A673 (cell line): ENCODE measurements at regions not wholly inside any gene's neighbourhood (a gene's known extent, or its start where the extent isn't known, plus 50 kb on each side); places are given as distances from the start of the nearest gene placed in this dataset.

Experiments used
- CTCF ChIP-seq: fragments of 300-800, 200-600 bp; sonication (generic); conservative IDR thresholded peaks from 2 replicates; pipeline ENCODE4 v1.5.1; 2017; ENCODE audit warnings: low read depth, mild to moderate bottlenecking, antibody characterized with exemption, low read length, moderate library complexity, mixed read lengths
- EZH2 ChIP-seq: fragments of 200-600 bp; sonication (generic); IDR thresholded peaks from 2 replicates; pipeline ENCODE4 v1.6.1; 2017; ENCODE audit warnings: borderline replicate concordance, low read depth, mild to moderate bottlenecking, mixed read lengths, antibody characterized with exemption, low read length; ENCODE audit not compliant: poor library complexity, severe bottlenecking

- TF ChIP-seq CTCF (no peak), EZH2 (no peak)
Observed at GRCh38 chr6:22849921-22850320, 280.6 kb downstream of the HDGFL1 start.
